ENCODE measurements at regions not wholly inside any gene's neighbourhood (a gene's known extent, or its start where the extent isn't known, plus 50 kb on each side); places are given as distances from the start of the nearest gene placed in this dataset.

DNA sequence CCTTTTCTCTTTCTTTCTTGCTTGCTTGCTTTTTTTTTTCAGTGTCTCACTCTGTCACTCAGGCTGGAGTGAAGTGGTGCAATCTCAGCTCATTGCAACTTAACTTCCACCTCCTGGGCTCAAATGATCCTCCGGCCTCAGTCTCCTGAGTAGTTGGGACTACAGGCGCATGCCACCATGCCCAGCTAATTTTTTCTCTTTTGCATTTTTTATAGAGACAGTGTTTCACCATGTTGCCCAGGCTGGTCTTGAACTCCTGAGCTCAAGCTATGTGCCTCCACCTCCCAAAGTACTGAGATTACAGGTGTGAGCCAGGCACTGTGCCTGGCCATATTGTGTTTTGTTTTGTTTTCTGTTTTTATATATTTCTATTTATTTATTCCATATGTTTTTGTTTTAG, 461.0 kb downstream of the ADAMTS20 start:
- 96% methylated on average over 2 of the region's 2 CpGs for WGBS, 2 donors
- H3K4me3 ChIP-seq: no peak overlapping the region
- H3K27me3 ChIP-seq: no peaks in the 10 kb centered on the region
- intact Hi-C loops (cut with DNase I): no loop called here
- TF ChIP-seq POLR2AphosphoS5 (IDR thresholded peaks at IDR 0.05) (no peak), EP300 (IDR thresholded peaks at IDR 0.05) (no peak), CTCF (IDR thresholded peaks at IDR 0.05) (no peak), POLR2A (IDR thresholded peaks at IDR 0.05) (no peak)
- H3K27ac ChIP-seq: no peak overlapping the region
- no peaks in the 10 kb centered on the region for H3K9me3 ChIP-seq
- DNase-seq: no peak
- no peaks in the 10 kb centered on the region for H3K36me3 ChIP-seq
- no peaks in the 10 kb centered on the region for H3K4me1 ChIP-seq

DNA sequence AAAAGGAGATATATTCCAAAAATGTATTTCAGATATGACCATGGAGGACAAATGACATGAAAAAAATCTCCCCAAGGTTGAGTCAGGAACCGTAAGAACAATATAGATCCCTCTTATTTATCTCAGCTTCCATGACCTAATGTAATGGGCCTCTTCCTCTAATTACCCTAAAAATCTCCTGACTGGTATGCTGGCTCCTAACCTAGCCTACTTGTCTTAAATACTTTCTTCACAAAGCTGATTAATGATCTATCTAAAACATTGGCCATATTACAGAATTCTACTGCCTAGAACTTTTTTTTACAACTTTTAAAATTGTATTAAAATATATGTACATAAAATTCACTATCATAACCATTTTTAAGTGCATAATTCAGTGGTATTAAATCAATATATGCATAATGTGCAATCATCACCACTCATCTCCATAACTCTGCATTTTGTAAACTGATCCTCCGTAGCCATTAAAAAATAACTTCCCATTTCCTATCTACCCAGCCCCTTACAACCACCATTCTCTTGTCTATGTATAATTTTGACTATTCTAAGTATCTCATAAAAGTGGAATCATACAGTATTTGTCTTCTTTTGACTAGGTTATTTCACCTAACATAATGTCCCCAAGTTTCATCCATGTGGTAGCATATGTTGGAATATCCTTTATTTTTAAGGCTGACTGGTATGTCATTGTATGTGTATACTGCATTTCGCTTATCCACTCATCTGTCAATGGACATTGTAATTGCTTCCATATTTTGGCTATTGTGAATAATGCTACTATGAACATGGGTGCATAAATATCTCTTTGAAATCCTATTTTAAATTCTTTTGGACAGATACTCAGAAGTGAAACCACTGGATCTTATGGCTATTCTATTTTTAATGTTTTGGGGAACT, 464.6 kb downstream of the ADAMTS20 start:
- H3K27me3 ChIP-seq: no peaks in the 10 kb centered on the region
- no peak for DNase-seq
- no peaks in the 10 kb centered on the region for H3K9me3 ChIP-seq
- intact Hi-C loops (cut with DNase I): no loop called here
- H3K27ac ChIP-seq: no peak overlapping the region
- no peak for TF ChIP-seq POLR2A (IDR thresholded peaks at IDR 0.05)
- TF ChIP-seq EP300 (IDR thresholded peaks at IDR 0.05): no peak
- TF ChIP-seq CTCF (IDR thresholded peaks at IDR 0.05): no peak
- TF ChIP-seq POLR2AphosphoS5 (IDR thresholded peaks at IDR 0.05): no peak
- no peaks in the 10 kb centered on the region for H3K4me1 ChIP-seq
- H3K36me3 ChIP-seq: no peaks in the 10 kb centered on the region
- 85 to 90% methylated on average over 3 of the region's 3 CpGs for WGBS, 2 donors
- no peak overlapping the region for H3K4me3 ChIP-seq

DNA sequence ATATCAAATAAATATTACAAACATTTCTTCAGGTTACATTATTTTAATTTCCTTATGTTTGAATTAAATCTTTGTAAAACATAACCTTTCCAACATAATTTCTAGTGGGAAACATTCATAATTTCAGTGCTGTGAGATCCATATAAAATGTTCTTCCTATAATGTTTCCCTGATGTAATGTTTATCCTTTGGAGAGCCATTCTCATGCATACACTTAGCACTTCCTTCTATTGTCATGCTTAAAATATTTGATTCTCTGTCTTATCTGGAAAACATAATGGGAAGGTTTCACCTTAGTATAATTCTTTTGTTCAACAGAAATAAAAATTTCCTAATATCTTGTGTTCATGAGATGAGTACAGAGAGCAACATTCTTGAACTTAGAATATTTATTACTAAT, 472.5 kb downstream of the ADAMTS20 start:
- no peaks in the 10 kb centered on the region for H3K27me3 ChIP-seq
- intact Hi-C loops (cut with DNase I): no loop called here

GRCh38 chr12:43078976-43079375, 473.0 kb downstream of the ADAMTS20 start:
- 60 to 66% methylated on average over 3 of the region's 3 CpGs for WGBS, 2 donors
- no peak for TF ChIP-seq POLR2A (IDR thresholded peaks at IDR 0.05)
- no peak for TF ChIP-seq EP300 (IDR thresholded peaks at IDR 0.05)
- no peak for TF ChIP-seq CTCF (IDR thresholded peaks at IDR 0.05)
- TF ChIP-seq POLR2AphosphoS5 (IDR thresholded peaks at IDR 0.05): no peak
- H3K4me3 ChIP-seq: no peak overlapping the region
- no peak for DNase-seq
- H3K4me1 ChIP-seq: no peaks in the 10 kb centered on the region
- no peak overlapping the region for H3K27ac ChIP-seq
- no peaks in the 10 kb centered on the region for H3K36me3 ChIP-seq
- intact Hi-C loops (cut with DNase I): no loop called here
- no peaks in the 10 kb centered on the region for H3K9me3 ChIP-seq
- H3K27me3 ChIP-seq: no peaks in the 10 kb centered on the region

More for the DNA sequence above, 472.5 kb downstream of the ADAMTS20 start:
- Histone ChIP-seq H3K9me3 (no peaks in the 10 kb centered on the region), H3K27ac (no peak overlapping the region), H3K4me3 (no peak overlapping the region), H3K36me3 (no peaks in the 10 kb centered on the region), H3K4me1 (no peaks in the 10 kb centered on the region)
- no peak for DNase-seq
- TF ChIP-seq POLR2AphosphoS5 (IDR thresholded peaks at IDR 0.05) (no peak), POLR2A (IDR thresholded peaks at IDR 0.05) (no peak), CTCF (IDR thresholded peaks at IDR 0.05) (no peak), EP300 (IDR thresholded peaks at IDR 0.05) (no peak)
